ENCODE measurements at regions not wholly inside any gene's neighbourhood (a gene's known extent, or its start where the extent isn't known, plus 50 kb on each side); places are given as distances from the start of the nearest gene placed in this dataset.

DNA sequence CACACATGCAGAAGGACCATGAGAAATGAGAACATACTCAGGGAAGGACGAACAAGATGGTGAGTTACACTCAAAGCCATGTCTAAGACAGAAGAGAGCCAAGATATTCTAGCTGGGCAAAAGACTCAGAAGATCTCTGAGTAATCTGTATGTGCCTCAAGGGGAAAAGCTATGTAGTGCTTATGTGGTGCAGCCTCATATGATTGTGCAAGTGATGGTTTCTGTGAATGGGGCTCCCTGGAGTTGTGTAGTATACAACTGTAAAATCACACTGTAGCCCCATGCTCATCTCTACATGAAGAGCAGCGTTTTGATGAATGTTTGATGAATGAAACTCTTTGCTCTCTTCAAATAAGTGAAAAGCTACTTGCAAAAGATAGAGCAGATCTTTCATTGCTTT, 57.5 kb downstream of the OSR1 start:
- no peak for DNase-seq

- DNase-seq = no peak
Measured at GRCh38 chr2:19299522-19299921, 58.9 kb downstream of the OSR1 start.

GRCh38 chr2:19299032-19299431, 59.4 kb downstream of the OSR1 start:
- no peak for DNase-seq

DNA sequence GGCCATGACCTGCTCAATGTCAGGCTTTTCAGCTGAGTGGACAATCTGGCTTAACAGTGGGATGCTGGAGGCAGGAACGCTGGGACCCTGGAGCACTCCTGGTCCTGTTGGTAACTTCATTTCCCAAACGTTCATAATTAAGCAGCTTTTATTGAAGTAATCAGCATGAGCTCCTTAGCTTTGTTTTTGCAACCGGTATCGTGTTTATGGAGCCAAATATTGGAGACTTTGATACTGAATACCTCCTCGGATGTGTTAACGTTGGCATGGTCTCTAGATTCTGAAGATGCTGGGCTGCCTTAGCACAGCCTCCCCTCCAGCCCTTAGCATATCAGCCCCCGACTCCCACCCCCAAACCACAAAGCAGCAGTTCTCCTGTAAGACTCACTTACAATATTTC, 60.7 kb downstream of the OSR1 start:
- DNase-seq = no peak

GRCh38 chr2:19295998-19296502, 62.4 kb downstream of the OSR1 start:
- no peak for DNase-seq

DNA sequence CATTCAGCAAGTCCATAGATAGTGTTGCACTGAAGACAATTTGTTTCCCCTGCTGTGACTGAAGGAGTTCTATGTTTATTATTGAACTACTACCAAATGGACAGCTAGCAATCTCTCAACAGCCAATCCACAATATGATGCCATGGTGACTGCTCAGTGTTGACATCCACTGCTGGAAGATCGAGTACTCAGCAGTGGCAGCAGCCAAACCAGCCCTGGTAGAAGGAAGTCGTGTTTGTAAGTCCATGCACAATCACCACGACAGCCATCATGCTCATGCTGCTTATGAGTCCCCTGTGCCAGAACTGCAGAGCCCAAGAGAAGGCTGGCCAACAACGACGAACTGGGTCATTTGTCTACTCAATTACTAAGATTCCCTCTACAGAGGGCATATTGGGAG, 66.4 kb downstream of the OSR1 start:
- no peak for DNase-seq

DNA sequence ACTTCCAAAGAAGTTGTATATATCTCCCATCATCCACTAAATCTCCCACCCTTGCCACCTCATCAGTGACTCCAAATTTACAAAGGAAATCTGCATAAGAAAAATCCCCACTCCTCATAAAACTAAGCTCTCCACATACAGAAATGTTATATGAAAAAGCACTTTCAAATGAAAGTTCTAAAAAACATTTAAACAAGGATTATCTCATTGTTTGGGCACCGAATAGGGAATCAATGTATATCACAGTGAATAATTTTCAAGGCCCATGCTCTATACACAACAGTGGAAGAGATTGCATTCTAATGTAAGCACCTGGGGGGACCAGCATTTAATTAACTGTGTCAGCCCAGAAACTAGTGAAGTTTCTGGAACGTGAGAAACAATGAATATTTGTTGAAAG, 70.1 kb downstream of the OSR1 start:
- no peak for DNase-seq

GRCh38 chr2:19287324-19287723, 71.1 kb downstream of the OSR1 start:
- DNase-seq = no peak

GRCh38 chr2:19282305-19282704, 76.1 kb downstream of the OSR1 start:
- no peak for DNase-seq

DNA sequence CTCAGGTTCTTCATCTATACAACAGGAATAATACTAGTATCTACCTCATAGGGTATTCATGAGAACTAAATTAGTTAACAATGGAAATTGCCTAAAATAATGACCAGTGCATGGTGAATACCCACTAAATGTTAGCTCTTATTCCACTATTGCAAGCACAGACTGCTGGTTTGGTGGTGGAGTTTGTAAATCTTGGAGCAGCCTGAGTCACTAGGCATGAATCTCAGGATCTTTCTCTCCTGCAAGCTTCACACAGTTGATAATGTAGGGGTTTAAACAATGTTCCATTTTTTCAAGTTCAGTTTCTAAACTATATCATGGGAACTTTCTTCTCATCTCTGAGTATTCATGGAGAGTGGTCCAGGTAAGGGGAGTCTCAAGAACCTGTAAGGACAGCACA, 84.0 kb downstream of the OSR1 start:
- DNase-seq = no peak

DNA sequence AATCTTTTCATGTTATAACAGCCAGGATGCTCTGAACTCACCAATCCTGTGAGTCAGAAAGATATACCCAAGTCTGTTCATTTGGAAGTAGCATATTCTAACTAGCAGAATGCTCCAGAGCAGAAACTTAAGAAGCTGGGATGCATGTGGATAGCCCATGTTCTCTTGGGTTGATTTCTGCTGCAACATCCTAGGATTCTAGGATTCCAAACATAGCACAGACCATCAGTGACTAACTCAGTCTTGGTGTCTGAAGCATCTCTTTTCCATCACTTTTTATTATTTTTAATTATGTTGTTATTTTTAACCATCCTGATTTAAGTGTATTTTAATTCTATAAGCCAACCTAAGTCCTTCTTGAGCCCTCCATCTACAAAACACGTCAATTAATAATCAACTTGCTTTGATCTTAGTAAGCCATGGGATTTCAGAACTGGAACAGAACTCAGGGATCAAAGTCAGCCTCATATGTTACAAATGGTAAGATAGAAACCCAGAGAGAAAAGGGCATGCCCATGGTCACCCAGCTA, 85.4 kb downstream of the OSR1 start:
- no peak for DNase-seq

- DNase-seq = no peak
Measured at GRCh38 chr2:19272039-19272438, 86.4 kb downstream of the OSR1 start.

- no peak for DNase-seq
Measured at GRCh38 chr2:19264852-19265251, 93.6 kb downstream of the OSR1 start.

DNA sequence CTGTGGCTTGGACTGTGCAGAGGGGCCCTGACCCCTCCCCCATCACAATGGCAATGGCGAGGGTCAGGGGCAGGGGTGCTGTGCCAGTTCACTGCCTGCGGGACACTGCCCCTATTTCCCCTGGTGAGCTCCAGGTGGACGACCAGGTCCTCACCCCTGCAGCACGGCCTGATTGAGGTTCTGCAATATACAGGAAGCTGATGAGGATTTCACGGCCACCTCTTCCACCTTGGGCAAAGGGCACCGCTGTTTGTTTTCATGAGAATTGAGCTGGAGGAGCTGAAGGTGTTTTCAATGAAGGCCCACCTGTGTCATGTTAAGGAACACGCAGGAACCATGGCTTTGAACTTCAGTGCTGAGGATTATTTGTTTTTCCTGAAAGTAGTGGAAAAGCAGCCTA, 96.3 kb downstream of the OSR1 start:
- no peak for DNase-seq

- DNase-seq = no peak
Measured at GRCh38 chr2:19261061-19261460, 97.4 kb downstream of the OSR1 start.

GRCh38 chr2:19256121-19256601, 102.3 kb downstream of the OSR1 start:
- DNase-seq = no peak

GRCh38 chr2:19255481-19255880, 102.9 kb downstream of the OSR1 start:
- no peak for DNase-seq

DNA sequence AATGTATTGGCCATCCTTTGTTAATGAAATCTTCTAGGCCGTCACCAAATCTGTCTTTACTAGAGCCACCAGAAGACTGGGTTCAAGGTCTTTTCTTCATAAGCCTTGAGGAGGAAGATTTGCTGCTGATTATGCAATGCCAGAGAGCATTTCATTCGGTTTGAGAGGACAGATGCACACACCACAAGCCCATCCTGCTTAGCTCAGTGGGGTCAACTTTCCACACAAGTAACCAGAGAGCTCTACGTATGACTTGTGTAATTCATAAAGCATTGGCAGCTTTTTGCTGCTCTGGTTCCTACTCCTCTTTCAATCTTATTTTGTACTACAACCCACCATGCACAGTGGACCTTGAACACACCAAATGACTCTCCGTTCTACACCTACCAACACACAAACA, 106.9 kb downstream of the OSR1 start:
- no peak for DNase-seq

DNA sequence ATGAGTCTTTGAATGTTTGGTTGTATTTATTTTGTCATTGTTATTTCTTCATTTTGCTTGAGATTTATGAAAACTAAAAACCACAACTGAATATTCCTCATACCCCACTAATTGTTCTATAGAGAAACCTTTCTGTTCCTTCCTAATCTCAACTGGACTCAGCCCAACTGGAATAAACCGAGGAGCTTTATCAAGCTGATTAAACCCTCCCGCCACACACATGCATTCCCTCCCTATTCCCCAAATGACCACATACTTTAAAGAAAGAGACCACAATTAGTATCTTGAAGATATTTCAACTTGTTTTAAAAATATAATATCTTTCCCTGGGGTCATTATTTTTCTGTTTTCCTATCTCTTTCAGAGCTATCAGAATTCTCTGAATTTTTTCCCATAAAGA, 107.5 kb downstream of the OSR1 start:
- no peak for DNase-seq

DNA sequence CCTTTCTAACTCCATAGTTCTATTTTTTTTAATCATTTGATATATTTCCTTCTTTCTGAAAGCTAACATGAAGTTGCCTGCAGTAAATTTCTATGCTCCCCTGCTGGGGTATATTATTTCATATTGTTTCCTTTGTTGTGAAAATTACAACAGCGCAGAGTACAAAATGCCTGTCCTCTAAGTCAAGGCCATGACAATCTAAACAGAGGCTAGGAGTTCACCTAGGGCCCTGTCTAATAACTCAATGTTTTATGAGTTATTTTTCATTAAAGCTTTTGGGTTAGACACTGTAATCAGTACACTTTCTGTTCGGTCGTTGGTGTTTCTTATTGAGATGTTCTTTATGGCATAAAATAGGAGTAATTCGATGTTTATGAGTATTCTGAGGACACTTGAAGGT, 111.2 kb downstream of the OSR1 start:
- DNase-seq = no peak

GRCh38 chr2:19246496-19246895, 111.9 kb downstream of the OSR1 start:
- no peak for DNase-seq

DNA sequence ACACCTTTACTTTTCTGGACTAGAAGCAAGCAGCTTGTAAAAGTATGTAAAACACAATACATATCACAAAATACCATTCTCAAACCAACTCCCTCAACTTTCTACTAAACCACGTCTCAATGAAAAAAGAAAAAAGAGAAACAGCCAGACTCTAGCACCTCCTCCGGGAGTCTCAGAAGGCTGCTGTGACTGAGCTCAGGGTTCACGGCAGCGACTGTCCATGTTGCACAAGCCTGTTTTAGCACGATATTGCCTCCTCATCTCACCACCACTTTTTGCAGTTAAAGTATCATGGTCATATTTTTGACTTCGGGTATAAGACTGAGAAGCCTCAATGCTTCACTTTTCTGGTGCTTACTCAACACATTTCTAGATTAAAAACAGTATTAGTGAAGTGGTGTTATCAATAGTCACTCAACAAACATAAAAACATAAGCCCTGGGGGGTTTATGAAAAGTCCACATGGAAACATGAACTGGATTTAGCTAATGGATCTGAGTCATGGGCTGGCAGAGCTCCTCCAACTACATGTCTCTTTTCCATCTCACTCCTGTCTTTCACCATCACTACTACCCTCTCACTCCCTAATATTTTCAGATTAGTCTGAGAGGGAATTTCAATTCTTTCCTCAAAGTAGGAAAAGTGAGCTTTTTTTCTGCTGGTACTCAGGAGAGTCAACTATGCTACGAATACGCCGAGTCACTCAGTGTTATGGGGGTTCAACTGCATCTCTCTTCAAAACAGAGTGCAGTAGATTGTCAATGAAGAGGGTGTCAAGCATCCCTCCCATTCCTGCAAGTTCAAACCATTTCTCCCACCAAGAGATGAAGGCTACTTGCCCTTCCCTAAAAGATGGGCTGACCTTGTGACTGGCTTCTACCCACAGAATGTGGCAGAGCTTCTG, 113.7 kb downstream of the OSR1 start:
- DNase-seq = no peak

GRCh38 chr2:19238440-19239060, 119.9 kb downstream of the OSR1 start:
- DNase-seq = no peak

DNA sequence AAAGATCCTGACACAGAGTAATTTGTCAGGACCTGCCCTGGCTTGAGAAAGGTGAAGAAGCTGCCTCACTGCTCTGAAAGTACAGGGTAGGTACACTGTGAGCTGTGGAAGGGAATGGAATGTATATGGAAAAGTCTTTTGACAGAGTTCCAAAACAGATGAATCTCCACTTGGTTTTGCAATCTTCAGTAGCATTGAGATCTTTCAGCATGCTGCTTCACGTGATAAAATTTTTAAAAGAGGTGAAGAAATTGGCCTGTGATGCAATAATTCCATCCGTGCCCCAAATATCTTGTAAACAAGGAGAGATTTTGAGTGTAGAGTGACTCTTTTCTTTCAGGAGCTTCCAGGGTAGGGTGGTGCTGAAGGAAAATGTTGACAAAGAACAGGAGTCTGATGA, 123.1 kb downstream of the OSR1 start:
- DNase-seq = no peak
